IMR-90 (cell line): ENCODE measurements at regions not wholly inside any gene's neighbourhood (a gene's known extent, or its start where the extent isn't known, plus 50 kb on each side); places are given as distances from the start of the nearest gene placed in this dataset.
"Not testable (repeated sequence)": the region's sequence is repeated elsewhere in the genome, so short reads cannot be mapped to it uniquely, and the experiment has no call there.

Source experiments
- ATAC-seq: fragments of 200-7000 bp; cut with Tn5 transposase; 2 replicates; pipeline ENCODE4 v1.9.1; 2020; ENCODE audit warnings: low read depth, mild to moderate bottlenecking, moderate library complexity
- BruUV-seq: library from RNA; stranded (reverse); fragments of 400-500 nt; replicated peaks from 2 replicates; lab custom pipeline; 2021; lab: Mats Ljungman, UMichigan
- CTCF ChIA-PET: fragments of 300-600 bp; formaldehyde crosslinking; extraction: SDS; loops from one replicate; lab custom pipeline; 2021; ENCODE audit warnings: antibody characterized with exemption; lab: Yijun Ruan, JAX
- POLR2A ChIA-PET: fragments of 300-600 bp; sonication (Branson Sonifier 250); formaldehyde crosslinking; loops from one replicate; lab custom pipeline; 2022; ENCODE audit warnings: antibody characterized with exemption; ENCODE audit not compliant: unreplicated experiment; lab: Charles Lee
- DNase-seq: peaks from one replicate; pipeline ENCODE4 v3.0.0; 2013
- H2AFZ ChIP-seq: replicated peaks from 2 replicates; pipeline ENCODE3; 2013; ENCODE audit warnings: low read length, mild to moderate bottlenecking; ENCODE audit not compliant: poor library complexity
- H2AK5ac ChIP-seq: 2 replicates; pipeline ENCODE4 v1.6.1; 2013; ENCODE audit warnings: low read depth, low read length, inconsistent platforms
- H2AK9ac ChIP-seq: replicated peaks from 2 replicates; pipeline ENCODE3; 2013; ENCODE audit warnings: mild to moderate bottlenecking, low read depth, low read length, moderate library complexity; ENCODE audit not compliant: poor library complexity
- H2BK120ac ChIP-seq: 2 replicates; pipeline ENCODE4 v1.6.1; 2013; ENCODE audit warnings: low read depth, low read length, inconsistent platforms
- H2BK15ac ChIP-seq: 3 replicates; pipeline ENCODE4 v1.6.1; 2013; ENCODE audit warnings: low read depth, low read length, inconsistent platforms
- H2BK20ac ChIP-seq: 2 replicates; pipeline ENCODE4 v1.6.1; 2013; ENCODE audit warnings: low read depth, mild to moderate bottlenecking, inconsistent platforms, low read length, moderate library complexity
- H2BK5ac ChIP-seq: 2 replicates; pipeline ENCODE4 v1.6.1; 2013; ENCODE audit warnings: mild to moderate bottlenecking, low read depth, low read length, inconsistent platforms; ENCODE audit not compliant: poor library complexity, severe bottlenecking
- H3K14ac ChIP-seq: replicated peaks from 2 replicates; pipeline ENCODE4 v1.6.1; 2013; ENCODE audit warnings: low read depth, low read length, inconsistent platforms
- H3K18ac ChIP-seq: 2 replicates; pipeline ENCODE4 v1.6.1; 2013; ENCODE audit warnings: low read depth, low read length, control low read depth
- H3K23ac ChIP-seq: 2 replicates; pipeline ENCODE4 v1.6.1; 2013; ENCODE audit warnings: low read depth, low read length, inconsistent platforms
- H3K27ac ChIP-seq: 2 replicates; pipeline ENCODE4 v1.5.1; 2013; ENCODE audit warnings: mild to moderate bottlenecking, control low read depth, low read length; ENCODE audit not compliant: insufficient read depth
- H3K27me3 ChIP-seq: 2 replicates; pipeline ENCODE4 v1.6.1; 2013; ENCODE audit warnings: low read length; ENCODE audit not compliant: control insufficient read depth, insufficient read depth
- H3K36me3 ChIP-seq: 2 replicates; pipeline ENCODE4 v1.6.1; 2013; ENCODE audit warnings: low read length, mixed read lengths; ENCODE audit not compliant: control insufficient read depth, insufficient read depth
- H3K4ac ChIP-seq: 2 replicates; pipeline ENCODE4 v1.6.1; 2013; ENCODE audit warnings: low read depth, low read length, inconsistent platforms
- H3K4me1 ChIP-seq: 2 replicates; pipeline ENCODE4 v1.6.1; 2013; ENCODE audit warnings: low read length, mixed read lengths; ENCODE audit not compliant: control insufficient read depth, insufficient read depth
- H3K4me2 ChIP-seq: 2 replicates; pipeline ENCODE4 v1.6.1; 2013; ENCODE audit warnings: low read depth, mild to moderate bottlenecking, control low read depth, low read length, moderate library complexity
- H3K4me3 ChIP-seq: 2 replicates; pipeline ENCODE4 v1.5.1; 2013; ENCODE audit warnings: low read depth, mild to moderate bottlenecking, control low read depth, low read length, moderate library complexity; ENCODE audit not compliant: insufficient read depth
- H3K56ac ChIP-seq: 2 replicates; pipeline ENCODE4 v1.6.1; 2013; ENCODE audit warnings: low read length, inconsistent platforms; ENCODE audit not compliant: insufficient read depth; ENCODE audit errors: extremely low read depth
- H3K79me1 ChIP-seq, 2 experiments: 2 replicates each; pipeline ENCODE4 v1.6.1; 2013; ENCODE audit warnings: low read length in 2 of 2, inconsistent platforms in 1 of 2, low read depth in 1 of 2
- H3K9ac ChIP-seq: 2 replicates; pipeline ENCODE4 v1.6.1; 2013; ENCODE audit warnings: low read depth, low read length, control low read depth
- H3K9me1 ChIP-seq: 2 replicates; pipeline ENCODE4 v1.6.1; 2013; ENCODE audit warnings: low read length, inconsistent platforms; ENCODE audit not compliant: insufficient read depth
- H3K9me3 ChIP-seq: 2 replicates; pipeline ENCODE4 v1.6.1; 2013; ENCODE audit warnings: low read length; ENCODE audit not compliant: control insufficient read depth, insufficient read depth
- H4K20me1 ChIP-seq: 2 replicates; pipeline ENCODE4 v1.6.1; 2013; ENCODE audit warnings: low read length, inconsistent platforms; ENCODE audit not compliant: insufficient read depth
- H4K5ac ChIP-seq: 2 replicates; pipeline ENCODE4 v1.6.1; 2013; ENCODE audit warnings: mild to moderate bottlenecking, low read depth, low read length, control low read depth
- H4K8ac ChIP-seq, 2 experiments: 2 replicates each; pipeline ENCODE4 v1.6.1; 2013; ENCODE audit warnings: low read depth in 2 of 2, low read length in 2 of 2, control low read depth in 1 of 2, inconsistent platforms in 1 of 2
- H4K91ac ChIP-seq: 2 replicates; pipeline ENCODE4 v1.6.1; 2013; ENCODE audit warnings: low read depth, low read length, inconsistent platforms; ENCODE audit not compliant: insufficient read depth
- WGBS, 2 experiments: methylation state at CpG; one replicate each; pipeline versions ENCODE4 v1.1.5 to v1.1.7; 2013; ENCODE audit warnings: missing lambda C conversion rate in 2 of 2; ENCODE audit not compliant: insufficient read length in 1 of 2; ENCODE audit errors: extremely low coverage in 2 of 2; 5-methylcytosine and 5-hydroxymethylcytosine counted together
- dilution Hi-C: fragments of 300-500 bp; cut with HindIII; formaldehyde crosslinking; loops from one replicate; pipeline ENCODE4 v1.14.3; 2018; ENCODE audit warnings: low sequenced_read_pairs; ENCODE audit not compliant: unreplicated experiment
- in situ Hi-C: fragments of 300-500 bp; cut with MboI; formaldehyde crosslinking; loops from 3 replicates; pipeline ENCODE4 v1.14.3; 2019; ENCODE audit warnings: low sequenced_read_pairs, inconsistent platforms, mixed read lengths
- intact Hi-C: fragments of 100-400 bp; cut with micrococcal nuclease; formaldehyde crosslinking; loops from 2 replicates; pipeline ENCODE4 v1.10.0; 2022

GRCh38 chr7:6929588-6929987 lies 103.5 kb upstream of the CCZ1B start:
- H3K27me3 ChIP-seq, H2AK9ac ChIP-seq, H2AK5ac ChIP-seq, ATAC-seq, H4K8ac ChIP-seq, H3K27ac ChIP-seq, H3K23ac ChIP-seq, H3K9me3 ChIP-seq, H2BK120ac ChIP-seq, CTCF ChIA-PET, H4K91ac ChIP-seq, H3K4me1 ChIP-seq, H3K14ac ChIP-seq, BruUV-seq, H3K4ac ChIP-seq, dilution Hi-C loops, H2BK5ac ChIP-seq, H3K9ac ChIP-seq, H4K20me1 ChIP-seq, H2AFZ ChIP-seq, in situ Hi-C loops, H2BK15ac ChIP-seq, H4K5ac ChIP-seq, H2BK20ac ChIP-seq, H3K36me3 ChIP-seq, H3K9me1 ChIP-seq, DNase-seq, H3K4me2 ChIP-seq, H3K4me3 ChIP-seq, H3K79me1 ChIP-seq, H3K56ac ChIP-seq, POLR2A ChIA-PET, intact Hi-C loops, H3K18ac ChIP-seq: not testable (repeated sequence)
- no CpG with 5 or more reads among the region's 7 CpGs for WGBS, 2 experiments

GRCh38 chr7:6930081-6930635 lies 104.1 kb upstream of the CCZ1B start:
- in situ Hi-C loops, H3K18ac ChIP-seq, H2BK15ac ChIP-seq, BruUV-seq, H3K9me3 ChIP-seq, intact Hi-C loops, H4K91ac ChIP-seq, H2BK20ac ChIP-seq, H2BK120ac ChIP-seq, POLR2A ChIA-PET, H4K5ac ChIP-seq, H3K56ac ChIP-seq, H4K20me1 ChIP-seq, H2BK5ac ChIP-seq, ATAC-seq, H2AFZ ChIP-seq, H3K23ac ChIP-seq, H3K9me1 ChIP-seq, DNase-seq, CTCF ChIA-PET, H3K4me3 ChIP-seq, H3K4me1 ChIP-seq, H3K79me1 ChIP-seq, dilution Hi-C loops, H3K27ac ChIP-seq, H4K8ac ChIP-seq, H2AK5ac ChIP-seq, H2AK9ac ChIP-seq, H3K9ac ChIP-seq, H3K27me3 ChIP-seq, H3K4ac ChIP-seq, H3K14ac ChIP-seq, H3K36me3 ChIP-seq, H3K4me2 ChIP-seq: not testable (repeated sequence)
- 100% methylated on average over 1 of the region's 7 CpGs; no CpG with 5 or more reads in 1 of the 2 experiments for WGBS, 2 experiments
